Keratinocyte (primary cell): ENCODE measurements at regions not wholly inside any gene's neighbourhood (a gene's known extent, or its start where the extent isn't known, plus 50 kb on each side); places are given as distances from the start of the nearest gene placed in this dataset.

Experiments
- DNase-seq: peaks from one replicate; pipeline ENCODE4 v3.0.0-alpha.2; 2011; ENCODE audit warnings: low read depth, missing footprints, low spot score
- FAIRE-seq: peaks from 2 replicates; lab custom pipeline; 2011; peaks lifted over from hg19 to GRCh38; lab: Jason Lieb, UNC
- H2AFZ ChIP-seq: 2 replicates; pipeline ENCODE4 v1.6.0; 2012; ENCODE audit warnings: low read length, control low read depth, inconsistent platforms; ENCODE audit not compliant: control insufficient read depth
- H3K27ac ChIP-seq: 2 replicates; pipeline ENCODE4 v1.5.1; 2011; ENCODE audit warnings: low read length; ENCODE audit not compliant: control insufficient read depth, insufficient read depth
- H3K27me3 ChIP-seq: 3 replicates; pipeline ENCODE4 v1.6.0; 2011; ENCODE audit warnings: low read length; ENCODE audit not compliant: control insufficient read depth, insufficient read depth; ENCODE audit errors: extremely low read depth
- H3K36me3 ChIP-seq, 2 experiments: 2 replicates in 1 of 2; 3 replicates in 1 of 2; pipeline ENCODE4 v1.5.1; 2011; ENCODE audit warnings: low read length in 2 of 2, mild to moderate bottlenecking in 1 of 2; ENCODE audit not compliant: control insufficient read depth in 2 of 2, insufficient read depth in 2 of 2; ENCODE audit errors: extremely low read depth in 1 of 2
- H3K4me1 ChIP-seq: 3 replicates; pipeline ENCODE4 v1.5.1; 2011; ENCODE audit warnings: low read length; ENCODE audit not compliant: control insufficient read depth, insufficient read depth; ENCODE audit errors: extremely low read depth
- H3K4me2 ChIP-seq: 3 replicates; pipeline ENCODE4 v1.6.0; 2011; ENCODE audit warnings: low read depth, low read length; ENCODE audit not compliant: control insufficient read depth, insufficient read depth; ENCODE audit errors: extremely low read depth
- H3K4me3 ChIP-seq, 3 experiments: fragments of 200-600 bp in 1 of 3; sonication (generic) in 1 of 3; 2 replicates in 2 of 3; 3 replicates in 1 of 3; pipeline ENCODE4 v1.5.1; 2011 to 2016; ENCODE audit warnings: low read length in 3 of 3, mild to moderate bottlenecking in 3 of 3, control low read depth in 2 of 3, inconsistent platforms in 1 of 3, low read depth in 1 of 3, mixed read lengths in 1 of 3, mixed run types in 1 of 3, moderate library complexity in 1 of 3; ENCODE audit not compliant: control insufficient read depth in 2 of 3, insufficient read depth in 2 of 3; ENCODE audit errors: extremely low read depth in 1 of 3
- H3K79me2 ChIP-seq: 2 replicates; pipeline ENCODE4 v1.6.0; 2012; ENCODE audit warnings: low read length; ENCODE audit not compliant: control insufficient read depth, insufficient read depth
- H3K9ac ChIP-seq: 3 replicates; pipeline ENCODE4 v1.6.0; 2011; ENCODE audit warnings: low read length; ENCODE audit not compliant: control insufficient read depth, insufficient read depth; ENCODE audit errors: extremely low read depth
- H3K9me1 ChIP-seq: 3 replicates; pipeline ENCODE4 v1.6.0; 2011; ENCODE audit warnings: low read length; ENCODE audit not compliant: control insufficient read depth, insufficient read depth; ENCODE audit errors: extremely low read depth
- H3K9me3 ChIP-seq: 2 replicates; pipeline ENCODE4 v1.5.1; 2012; ENCODE audit warnings: low read depth, low read length; ENCODE audit not compliant: control insufficient read depth
- H4K20me1 ChIP-seq: 3 replicates; pipeline ENCODE4 v1.6.0; 2011; ENCODE audit warnings: low read length; ENCODE audit not compliant: control insufficient read depth, insufficient read depth; ENCODE audit errors: extremely low read depth
- EZH2 ChIP-seq: IDR thresholded peaks from one replicate; pipeline ENCODE4 v1.6.1; 2012; ENCODE audit warnings: inconsistent platforms, mild to moderate bottlenecking, low read length, moderate library complexity
- dilution Hi-C: fragments of 300-500 bp; cut with MboI; formaldehyde crosslinking; loops from one replicate; pipeline ENCODE4 v1.7.0; 2020; ENCODE audit warnings: low sequenced_read_pairs; ENCODE audit not compliant: extremely low pct_ligation_motif_present
- TF ChIP-seq, protein P1 (sequence below), 3 experiments: IDR thresholded peaks in 1 of 3; conservative IDR thresholded peaks in 1 of 3; optimal IDR thresholded peaks in 1 of 3; 2 replicates in 2 of 3; 3 replicates in 1 of 3; pipeline versions ENCODE3 to v1.5.1; 2011; ENCODE audit warnings: low read length in 3 of 3, mild to moderate bottlenecking in 3 of 3, moderate library complexity in 2 of 3, control low read depth in 1 of 3, inconsistent platforms in 1 of 3; ENCODE audit not compliant: insufficient read depth in 2 of 3; ENCODE audit errors: extremely low read depth in 1 of 3

DNA sequence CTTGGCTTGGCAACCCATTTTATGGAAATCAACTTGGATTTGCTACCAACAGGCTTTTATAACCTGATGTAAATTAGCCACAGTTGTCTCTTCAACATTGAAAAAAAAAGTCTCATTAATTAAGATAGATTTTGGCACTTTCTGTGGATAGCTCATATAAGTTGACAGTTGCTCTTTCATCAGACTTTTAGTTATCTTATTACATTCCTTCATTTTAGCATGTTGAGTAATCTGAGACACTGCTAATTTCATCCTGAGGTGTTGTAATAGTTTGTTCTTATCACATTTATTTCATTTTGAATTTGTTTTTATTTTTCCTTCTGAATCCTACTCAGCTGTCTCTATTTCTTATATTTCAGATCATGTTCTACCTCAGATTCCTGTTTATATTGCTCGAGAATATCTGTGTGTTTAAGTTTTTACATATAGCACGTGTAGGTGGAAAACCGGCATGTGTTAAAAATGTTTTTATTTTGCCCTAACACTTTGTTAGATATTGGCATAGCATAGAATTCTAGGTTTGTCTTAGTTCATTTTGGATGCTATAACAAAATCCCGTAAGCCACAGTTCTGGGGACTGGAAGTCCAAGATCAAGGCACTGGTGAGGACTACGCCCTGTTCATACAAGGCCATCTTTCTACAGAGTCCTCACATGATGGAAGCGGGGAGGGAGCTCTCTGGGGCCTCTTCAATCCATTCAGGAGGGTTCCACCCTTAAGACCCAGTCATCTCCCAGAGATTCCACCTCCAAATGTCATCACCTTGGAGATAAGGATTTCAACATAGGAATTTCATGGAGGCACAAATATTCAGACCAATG lies 239.4 kb downstream of the COL4A1 start:
- Histone ChIP-seq H3K9me1 (no peaks in the 10 kb centered on the region), H3K4me2 (no peak overlapping the region), H3K4me1 (peaks cover 21% of the 10 kb centered on the region), H3K9me3 (no peaks in the 10 kb centered on the region), H3K4me3 (no peak overlapping the region), H4K20me1 (no peaks in the 10 kb centered on the region), H3K79me2 (no peaks in the 10 kb centered on the region), H3K36me3 (no peaks in the 10 kb centered on the region), H3K27me3 (no peaks in the 10 kb centered on the region), H2AFZ (no peak overlapping the region), H3K27ac (no peak overlapping the region), H3K9ac (no peak overlapping the region)
- no peak for DNase-seq
- no peak for FAIRE-seq
- TF ChIP-seq, protein P1, sequence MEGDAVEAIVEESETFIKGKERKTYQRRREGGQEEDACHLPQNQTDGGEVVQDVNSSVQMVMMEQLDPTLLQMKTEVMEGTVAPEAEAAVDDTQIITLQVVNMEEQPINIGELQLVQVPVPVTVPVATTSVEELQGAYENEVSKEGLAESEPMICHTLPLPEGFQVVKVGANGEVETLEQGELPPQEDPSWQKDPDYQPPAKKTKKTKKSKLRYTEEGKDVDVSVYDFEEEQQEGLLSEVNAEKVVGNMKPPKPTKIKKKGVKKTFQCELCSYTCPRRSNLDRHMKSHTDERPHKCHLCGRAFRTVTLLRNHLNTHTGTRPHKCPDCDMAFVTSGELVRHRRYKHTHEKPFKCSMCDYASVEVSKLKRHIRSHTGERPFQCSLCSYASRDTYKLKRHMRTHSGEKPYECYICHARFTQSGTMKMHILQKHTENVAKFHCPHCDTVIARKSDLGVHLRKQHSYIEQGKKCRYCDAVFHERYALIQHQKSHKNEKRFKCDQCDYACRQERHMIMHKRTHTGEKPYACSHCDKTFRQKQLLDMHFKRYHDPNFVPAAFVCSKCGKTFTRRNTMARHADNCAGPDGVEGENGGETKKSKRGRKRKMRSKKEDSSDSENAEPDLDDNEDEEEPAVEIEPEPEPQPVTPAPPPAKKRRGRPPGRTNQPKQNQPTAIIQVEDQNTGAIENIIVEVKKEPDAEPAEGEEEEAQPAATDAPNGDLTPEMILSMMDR (optimal IDR thresholded peaks at IDR 0.05 in 1 of 3, IDR thresholded peaks at IDR 0.05 in 1 of 3, conservative IDR thresholded peaks at IDR 0.05 in 1 of 3; ENCODE audit: extremely low read depth in 1 of 3, insufficient read depth in 2 of 3, low read length in 3 of 3), result no peak
- no peak for TF ChIP-seq EZH2
- dilution Hi-C loops, result no loop called here

DNA sequence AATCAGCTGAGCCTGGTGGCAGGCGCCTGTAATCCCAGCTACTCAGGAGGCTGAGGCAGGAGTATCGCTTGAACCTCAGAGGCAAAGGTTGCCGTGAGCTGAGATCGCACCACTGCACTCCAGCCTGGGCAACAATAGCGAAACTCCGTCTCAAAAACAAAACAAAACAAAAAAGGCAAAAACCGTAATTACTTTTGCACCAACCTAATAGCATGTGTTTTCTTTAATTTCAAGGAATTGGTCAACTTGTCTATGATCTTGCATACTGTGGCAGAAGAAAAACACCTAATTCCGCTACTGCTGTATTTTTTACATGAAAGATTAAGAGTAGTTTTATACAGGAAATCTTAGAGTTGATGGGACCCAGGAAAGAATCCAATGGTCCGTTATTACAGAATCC lies 241.2 kb downstream of the COL4A1 start:
- Histone ChIP-seq H4K20me1 (no peaks in the 10 kb centered on the region), H3K36me3 (no peaks in the 10 kb centered on the region), H3K79me2 (no peaks in the 10 kb centered on the region), H3K4me1 (peaks cover 25% of the 10 kb centered on the region), H3K27me3 (no peaks in the 10 kb centered on the region), H2AFZ (no peak overlapping the region), H3K4me3 (no peak overlapping the region), H3K9me3 (no peaks in the 10 kb centered on the region), H3K9ac (no peak overlapping the region), H3K9me1 (no peaks in the 10 kb centered on the region), H3K4me2 (no peak overlapping the region), H3K27ac (no peak overlapping the region)
- TF ChIP-seq, protein P1 (optimal IDR thresholded peaks at IDR 0.05 in 1 of 3, IDR thresholded peaks at IDR 0.05 in 1 of 3, conservative IDR thresholded peaks at IDR 0.05 in 1 of 3; ENCODE audit: extremely low read depth in 1 of 3, insufficient read depth in 2 of 3, low read length in 3 of 3), result no peak
- TF ChIP-seq EZH2, result no peak
- FAIRE-seq (no peak), DNase-seq (no peak)
- dilution Hi-C loops, result no loop called here
